ENCODE measurements at regions not wholly inside any gene's neighbourhood (a gene's known extent, or its start where the extent isn't known, plus 50 kb on each side); places are given as distances from the start of the nearest gene placed in this dataset.
A peak's percentile ranks its signal among the peaks of the same experiment; 100 is the strongest.

DNA sequence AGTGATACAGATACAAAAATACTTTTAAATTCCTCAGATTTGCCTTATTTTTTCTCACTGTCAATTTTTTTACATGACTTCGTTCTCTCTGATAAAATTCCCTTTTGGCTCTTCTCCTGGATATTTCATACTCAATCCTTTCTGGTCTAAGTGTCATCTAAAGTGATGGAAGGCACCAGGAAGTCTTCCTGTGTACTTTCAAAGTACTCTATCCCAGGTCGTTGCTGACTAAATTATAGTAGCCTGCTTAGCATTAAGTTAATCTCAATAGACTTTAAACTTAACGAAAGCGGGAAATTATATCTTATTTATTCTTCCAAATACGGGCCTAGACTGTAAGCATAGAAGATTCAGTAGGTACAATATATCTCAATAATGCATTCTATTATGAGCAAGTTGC, 67.8 kb downstream of the CASP12 start:
- no peak for DNase-seq (ENCODE audit: low spot score)

DNA sequence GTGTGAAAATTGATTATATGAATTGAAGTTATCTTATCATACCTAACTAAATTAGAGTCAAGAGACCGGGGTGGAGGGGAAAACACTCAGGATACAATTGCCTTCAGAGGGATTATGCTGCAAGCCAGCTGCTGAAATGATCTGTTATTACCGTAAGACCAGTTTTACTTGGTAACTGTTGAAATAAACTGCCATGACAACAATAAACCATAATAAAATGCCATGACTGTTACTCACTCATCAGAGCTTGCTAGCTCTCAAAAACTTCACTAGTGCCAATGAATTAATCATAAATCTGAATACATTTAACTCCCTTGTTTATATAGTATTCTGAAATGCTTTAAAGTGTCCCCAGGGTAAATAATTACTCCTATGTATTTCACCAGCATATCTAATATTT, 68.2 kb downstream of the CASP12 start:
- no peak for DNase-seq (ENCODE audit: low spot score)

GRCh38 chr11:104826772-104827171, 71.5 kb downstream of the CASP12 start:
- no peak for DNase-seq (ENCODE audit: low spot score)

DNA sequence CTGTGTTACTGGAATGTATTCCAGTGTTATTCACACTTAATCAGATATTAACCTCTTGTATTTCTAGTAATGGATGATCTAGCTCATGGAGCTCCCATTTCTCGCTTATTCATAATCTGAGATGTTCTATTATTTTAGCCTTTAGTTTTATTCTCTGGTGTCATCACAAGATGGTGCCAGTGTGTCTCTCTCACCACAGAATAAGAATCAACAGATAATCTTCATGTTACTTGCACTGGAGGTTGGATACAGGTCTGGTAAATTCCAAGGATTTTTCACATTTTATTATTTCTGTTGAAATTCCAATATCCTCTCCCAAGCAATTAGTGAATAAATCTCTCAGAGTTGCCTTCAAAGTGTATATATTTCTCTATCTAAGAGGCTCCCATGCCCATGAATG, 74.6 kb downstream of the CASP12 start:
- DNase-seq (ENCODE audit: low spot score) = peak; percentile 9

DNA sequence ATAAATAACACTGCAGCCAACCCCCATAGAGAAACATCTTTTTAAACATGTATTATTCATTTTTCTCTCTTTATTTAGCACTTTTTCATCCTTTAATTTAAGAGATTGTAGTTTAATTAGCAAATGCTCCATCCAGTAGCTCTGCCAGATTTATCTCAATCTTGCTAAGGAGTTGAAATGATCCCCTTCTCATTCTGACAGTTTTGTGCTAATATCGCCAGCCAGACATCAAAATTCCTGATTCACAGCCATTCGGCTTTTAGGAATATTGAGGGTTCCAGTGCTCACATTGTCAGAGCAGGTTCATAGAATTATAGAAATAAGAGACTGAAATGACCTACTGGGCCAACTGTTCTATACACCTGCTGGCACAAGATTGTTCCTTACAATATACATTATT, 77.8 kb downstream of the CASP12 start:
- DNase-seq (ENCODE audit: low spot score) = no peak

- no peak for DNase-seq (ENCODE audit: low spot score)
These were observed 78.7 kb downstream of the CASP12 start for GRCh38 chr11:104819603-104820002.

DNA sequence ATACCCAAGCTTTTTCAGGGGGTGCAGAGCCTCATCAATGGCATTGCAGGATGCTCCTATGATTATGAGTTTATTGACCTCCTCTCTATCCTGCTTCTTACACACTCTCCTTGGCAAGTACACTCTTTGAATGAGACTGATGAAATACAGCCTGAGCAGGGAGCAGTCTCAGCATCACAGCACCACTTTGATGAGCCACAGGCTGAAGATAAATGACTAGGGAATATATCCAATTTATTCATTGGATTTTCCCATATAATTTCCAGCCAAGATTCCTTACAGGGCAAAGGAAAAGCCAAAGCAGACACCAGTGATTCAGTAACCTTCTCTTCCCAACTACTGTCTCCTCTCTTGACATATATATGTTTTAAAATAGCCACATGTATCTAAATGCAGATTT, 79.2 kb downstream of the CASP12 start:
- no peak for DNase-seq (ENCODE audit: low spot score)

DNA sequence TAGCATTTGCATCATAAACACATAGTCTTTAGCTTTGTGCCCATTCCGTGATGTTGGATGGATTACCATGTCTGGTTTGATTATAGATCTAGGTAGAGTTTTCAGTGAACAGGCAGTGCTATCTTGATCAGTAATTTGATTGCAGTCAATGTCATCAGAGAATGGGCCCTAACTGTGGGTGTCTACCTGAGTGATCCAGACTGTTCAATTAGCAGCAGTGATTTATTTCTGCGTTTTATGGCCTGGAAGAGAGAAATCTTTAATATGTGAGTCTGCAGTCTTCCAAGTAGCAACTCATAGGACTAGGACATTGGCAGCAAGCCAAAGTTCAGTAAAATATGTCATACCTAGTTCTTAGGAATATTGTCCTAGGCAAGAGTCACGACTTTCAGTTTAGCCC, 80.3 kb downstream of the CASP12 start:
- DNase-seq (ENCODE audit: low spot score) = no peak

GRCh38 chr11:104813532-104813931, 84.7 kb downstream of the CASP12 start:
- DNase-seq (ENCODE audit: low spot score) = no peak

DNA sequence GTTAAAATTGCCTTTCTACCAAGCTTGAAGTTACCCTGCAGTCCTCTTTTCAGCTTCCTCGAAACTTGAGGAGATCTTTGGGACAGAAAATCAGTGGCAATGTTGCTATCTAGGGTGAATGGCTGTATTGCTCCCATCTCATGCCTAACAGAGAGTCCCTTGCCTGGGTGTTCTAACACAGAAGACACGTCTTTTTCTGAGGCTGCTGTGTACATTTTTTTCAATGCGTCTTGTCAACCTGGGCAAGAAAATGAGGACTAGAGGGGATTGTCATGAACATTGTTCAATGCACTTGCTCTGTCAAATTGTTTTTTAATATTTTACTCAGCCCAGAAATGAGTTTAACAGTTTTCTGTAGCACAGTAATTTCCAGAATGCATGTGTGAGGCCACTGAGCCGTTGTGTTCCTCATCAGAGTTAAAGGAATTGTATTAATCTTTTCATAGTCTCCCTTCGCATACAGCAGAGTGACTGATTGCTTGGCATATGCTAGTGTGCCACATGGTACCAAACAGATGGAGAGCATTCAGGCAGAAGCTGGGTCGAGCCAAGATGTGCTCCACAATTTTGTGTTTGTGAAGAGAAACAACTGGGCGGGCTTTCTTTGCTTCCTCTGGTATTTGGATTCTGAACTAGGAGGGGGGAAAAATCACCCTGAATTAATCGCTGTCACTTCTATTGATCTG, 86.0 kb downstream of the CASP12 start:
- DNase-seq (ENCODE audit: low spot score) = no peak

DNA sequence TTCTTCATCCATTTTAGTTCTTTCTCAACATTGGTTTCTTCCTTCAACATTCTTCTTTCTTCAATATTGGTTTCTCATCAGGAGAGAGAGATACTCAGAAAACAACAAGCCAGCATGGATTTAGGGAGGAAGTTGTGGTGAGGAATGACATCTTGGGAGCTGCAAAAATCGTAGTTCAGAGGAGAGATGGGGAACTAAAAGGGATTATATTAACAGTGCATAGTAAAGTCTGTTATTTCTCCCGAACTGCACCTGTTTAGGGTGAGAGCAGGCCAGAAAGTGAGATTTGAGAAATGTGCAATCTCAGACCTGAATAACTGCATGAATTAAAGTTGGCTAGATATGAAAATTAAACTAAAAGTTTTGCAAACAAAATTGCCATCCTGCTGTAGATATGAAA, 94.5 kb downstream of the CASP12 start:
- no peak for DNase-seq (ENCODE audit: low spot score)

- peak; percentile 9 for DNase-seq (ENCODE audit: low spot score)
These were observed 99.0 kb downstream of the CASP12 start for GRCh38 chr11:104799251-104799650.

GRCh38 chr11:104798789-104799188, 99.5 kb downstream of the CASP12 start:
- no peak for DNase-seq (ENCODE audit: low spot score)

DNA sequence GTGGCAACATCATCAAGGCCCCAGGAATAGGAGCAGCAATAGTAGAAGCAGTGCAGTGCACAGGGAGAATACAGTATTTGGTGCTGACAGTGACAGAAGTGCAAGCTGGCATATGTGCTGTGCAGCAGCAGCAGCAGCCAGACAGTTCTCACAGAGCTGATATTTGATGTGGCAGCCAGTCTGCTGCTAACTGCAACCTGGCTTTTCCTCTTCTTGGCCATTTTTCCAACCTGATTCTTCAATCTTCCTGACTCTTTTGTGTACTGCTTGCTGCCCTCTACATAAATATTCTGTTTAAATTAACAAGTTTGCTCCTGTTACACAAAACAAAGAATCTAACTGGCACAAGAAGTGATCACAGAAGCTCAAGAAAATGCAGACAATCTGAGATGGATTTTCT, 102.0 kb downstream of the CASP12 start:
- DNase-seq (ENCODE audit: low spot score) = no peak

GRCh38 chr11:104795501-104796213, 102.6 kb downstream of the CASP12 start:
- no peak for DNase-seq (ENCODE audit: low spot score)

DNA sequence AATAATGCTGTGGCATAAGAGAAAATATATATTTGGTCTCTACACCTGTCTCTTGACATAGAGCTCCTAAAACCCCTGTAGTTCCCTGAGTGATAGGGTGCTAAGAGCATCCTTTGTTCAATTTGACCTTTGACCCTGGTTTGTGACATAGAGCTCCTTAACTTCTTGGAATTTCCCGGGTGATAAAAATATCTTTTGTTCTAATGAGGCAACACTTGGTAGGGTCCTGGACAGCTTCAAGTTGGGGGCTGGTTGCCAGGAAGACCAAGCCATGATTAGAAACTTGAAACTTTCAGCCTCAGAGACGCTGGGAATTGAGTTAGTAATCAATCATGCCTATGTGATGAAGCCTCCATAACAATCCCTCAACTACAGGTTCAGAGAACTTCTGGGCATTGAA, 105.4 kb downstream of the CASP12 start:
- DNase-seq (ENCODE audit: low spot score) = no peak

- no peak for DNase-seq (ENCODE audit: low spot score)
These were observed 106.4 kb downstream of the CASP12 start for GRCh38 chr11:104791896-104792295.

DNA sequence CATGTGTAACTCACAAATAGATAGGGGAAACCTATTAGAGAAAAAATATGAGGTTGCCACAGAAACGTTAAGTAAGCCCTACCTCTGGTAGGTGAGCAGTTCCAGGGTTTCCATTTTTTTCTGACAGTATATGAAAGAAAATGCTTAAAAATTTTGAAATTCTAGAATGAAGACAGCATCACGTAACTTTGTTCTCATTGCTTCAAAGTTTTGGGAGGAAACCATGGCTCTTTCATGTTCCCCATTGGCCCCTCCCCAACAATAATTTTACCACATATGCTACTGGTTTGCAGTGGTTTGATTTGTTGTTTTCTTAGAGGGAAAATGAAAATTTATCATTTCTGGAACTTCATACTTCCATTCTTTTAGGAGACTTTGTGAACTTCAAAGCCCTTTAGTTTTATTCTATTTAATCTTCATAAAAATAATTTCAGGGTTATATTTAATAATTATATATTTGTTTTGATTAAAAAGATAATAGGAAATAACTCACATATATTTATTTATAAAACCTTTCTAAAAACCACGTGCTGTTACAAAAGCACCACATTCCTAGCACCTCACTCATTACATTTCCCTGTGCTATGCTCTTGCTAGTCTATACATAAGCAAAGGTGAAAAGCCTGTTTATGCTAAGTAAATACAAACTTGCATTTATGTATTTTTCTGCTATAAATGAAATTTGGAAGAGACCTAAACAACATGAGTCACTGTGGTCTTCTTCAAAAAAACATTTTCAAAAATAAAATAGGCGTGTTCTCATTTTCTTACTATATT, 113.4 kb downstream of the CASP12 start:
- no peak for DNase-seq (ENCODE audit: low spot score)

- no peak for DNase-seq (ENCODE audit: low spot score)
These were observed 115.0 kb downstream of the CASP12 start for GRCh38 chr11:104783241-104783640.

GRCh38 chr11:104782377-104782754, 115.9 kb downstream of the CASP12 start:
- no peak for DNase-seq (ENCODE audit: low spot score)

DNA sequence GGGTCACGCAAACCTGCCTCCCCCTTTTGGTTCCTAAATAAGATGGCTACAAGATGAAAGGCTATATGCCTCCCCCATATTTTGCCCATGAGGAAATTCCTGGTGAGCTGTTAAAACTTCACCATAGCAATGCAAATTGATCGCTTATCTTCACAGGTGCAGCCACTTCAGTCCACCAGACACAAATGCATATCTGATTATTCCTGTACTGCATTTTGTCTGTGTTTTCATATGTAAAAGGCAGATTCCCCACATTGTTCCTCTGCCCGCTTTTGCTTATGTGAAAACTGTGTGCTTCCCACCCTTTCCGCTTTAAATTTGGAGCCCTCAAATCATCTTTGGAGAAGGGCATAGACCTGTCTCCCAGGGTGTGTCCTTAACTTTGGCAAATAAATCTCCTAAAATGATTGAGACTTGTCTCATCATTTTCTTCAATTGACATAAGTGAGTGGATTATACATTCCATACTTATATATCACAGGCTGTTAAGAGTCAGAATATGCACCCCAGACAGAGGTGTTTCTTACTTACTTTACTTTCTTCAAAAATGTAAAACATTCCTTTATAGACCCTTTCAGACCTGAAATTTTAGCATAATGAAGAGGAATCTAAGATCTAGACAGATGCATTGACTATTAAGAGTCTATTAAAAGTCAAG, 116.4 kb downstream of the CASP12 start:
- DNase-seq (ENCODE audit: low spot score) = no peak

- no peak for DNase-seq (ENCODE audit: low spot score)
These were observed 117.2 kb downstream of the CASP12 start for GRCh38 chr11:104781037-104781436.
